GM23338 (cell line): ENCODE measurements at regions not wholly inside any gene's neighbourhood (a gene's known extent, or its start where the extent isn't known, plus 50 kb on each side); places are given as distances from the start of the nearest gene placed in this dataset.

Source experiments
- ATAC-seq: fragments of 200-7000 bp; cut with Tn5 transposase; 3 replicates; pipeline ENCODE4 v1.9.1; 2020
- DNase-seq: peaks from one replicate; pipeline ENCODE4 v3.0.0-alpha.2; 2015; ENCODE audit warnings: low spot score
- H2AFZ ChIP-seq: fragments of 200-600 bp; sonication (generic); 2 replicates; pipeline ENCODE4 v1.8.0; 2016; ENCODE audit warnings: antibody characterized with exemption, mild to moderate bottlenecking, moderate library complexity
- H3F3A ChIP-seq: fragments of 200-600 bp; sonication (generic); replicated peaks from 2 replicates; pipeline ENCODE4 v1.8.0; 2017; ENCODE audit warnings: antibody characterized with exemption, mixed run types, low read depth
- H3K27ac ChIP-seq: fragments of 200-600 bp; sonication (generic); 2 replicates; pipeline ENCODE4 v1.6.1; 2016; ENCODE audit warnings: low read depth
- H3K27me3 ChIP-seq: fragments of 200-600 bp; sonication (generic); 2 replicates; pipeline ENCODE4 v1.8.0; 2016; ENCODE audit warnings: mild to moderate bottlenecking, mixed run types, moderate library complexity; ENCODE audit not compliant: insufficient read depth
- H3K36me3 ChIP-seq: fragments of 200-600 bp; sonication (generic); 2 replicates; pipeline ENCODE4 v1.8.0; 2016; ENCODE audit warnings: mild to moderate bottlenecking; ENCODE audit not compliant: insufficient read depth
- H3K4me1 ChIP-seq: fragments of 200-600 bp; sonication (generic); 2 replicates; pipeline ENCODE4 v1.8.0; 2016; ENCODE audit warnings: mild to moderate bottlenecking, moderate library complexity; ENCODE audit not compliant: insufficient read depth
- H3K4me2 ChIP-seq: fragments of 200-600 bp; sonication (generic); 2 replicates; pipeline ENCODE4 v1.7.1; 2017; ENCODE audit warnings: mixed run types
- H3K4me3 ChIP-seq: fragments of 200-600 bp; sonication (generic); 2 replicates; pipeline ENCODE4 v1.6.1; 2016; ENCODE audit warnings: mixed run types
- H3K79me2 ChIP-seq: fragments of 200-600 bp; sonication (generic); replicated peaks from 2 replicates; pipeline ENCODE4 v1.8.0; 2017; ENCODE audit warnings: mild to moderate bottlenecking; ENCODE audit not compliant: insufficient read depth
- H3K9me2 ChIP-seq: fragments of 200-600 bp; sonication (generic); 2 replicates; pipeline ENCODE4 v1.8.0; 2017; ENCODE audit not compliant: insufficient read depth
- H4K20me1 ChIP-seq: fragments of 200-600 bp; sonication (generic); replicated peaks from 2 replicates; pipeline ENCODE4 v1.8.0; 2017; ENCODE audit warnings: mild to moderate bottlenecking; ENCODE audit not compliant: insufficient read depth
- H3K27ac Mint-ChIP-seq: 2 replicates; pipeline ENCODE4 v1.8.0; 2020; ENCODE audit warnings: inconsistent platforms, mild to moderate bottlenecking, moderate library complexity, mixed read lengths
- H3K27me3 Mint-ChIP-seq: 3 replicates; pipeline ENCODE4 v1.8.0; 2022; ENCODE audit warnings: low read depth, mild to moderate bottlenecking, moderate library complexity, mixed read lengths, inconsistent platforms; ENCODE audit not compliant: insufficient read depth, poor library complexity
- H3K36me3 Mint-ChIP-seq: 3 replicates; pipeline ENCODE4 v1.8.0; 2021; ENCODE audit warnings: low read depth, mild to moderate bottlenecking, inconsistent platforms, moderate library complexity, mixed read lengths
- H3K4me1 Mint-ChIP-seq: 3 replicates; pipeline ENCODE4 v1.8.0; 2020; ENCODE audit warnings: mild to moderate bottlenecking, inconsistent platforms, mixed read lengths
- H3K4me3 Mint-ChIP-seq: 3 replicates; pipeline ENCODE4 v1.8.0; 2021; ENCODE audit warnings: moderate library complexity, mild to moderate bottlenecking, inconsistent platforms, mixed read lengths
- H3K9me3 Mint-ChIP-seq: 3 replicates; pipeline ENCODE4 v1.8.0; 2020; ENCODE audit warnings: moderate library complexity, mild to moderate bottlenecking, inconsistent platforms, mixed read lengths
- CREB1 ChIP-seq: fragments of 250-450 bp; sonication (Bioruptor Pico); IDR thresholded peaks from 2 replicates; pipeline ENCODE4 v1.5.0; 2020; ENCODE audit warnings: low read depth, mild to moderate bottlenecking, moderate library complexity
- EZH2 ChIP-seq: fragments of 200-600 bp; sonication (generic); IDR thresholded peaks from one replicate; pipeline ENCODE4 v1.8.0; 2017; ENCODE audit warnings: antibody characterized with exemption, mild to moderate bottlenecking, low read depth; ENCODE audit not compliant: unreplicated experiment
- EZH2phosphoT487 ChIP-seq: fragments of 200-600 bp; sonication (generic); IDR thresholded peaks from one replicate; pipeline ENCODE4 v1.8.1; 2018; ENCODE audit warnings: antibody characterized with exemption; ENCODE audit not compliant: unreplicated experiment
- JUNB ChIP-seq: IDR thresholded peaks from one replicate; pipeline ENCODE4 v1.6.1; 2016; ENCODE audit warnings: antibody characterized with exemption; ENCODE audit not compliant: unreplicated experiment
- NANOG ChIP-seq: IDR thresholded peaks from 2 replicates; pipeline ENCODE4 v1.6.1; 2016; ENCODE audit warnings: antibody characterized with exemption, borderline replicate concordance
- POLR2AphosphoS5 ChIP-seq: IDR thresholded peaks from 2 replicates; pipeline ENCODE4 v1.6.1; 2016; ENCODE audit warnings: antibody characterized with exemption, low read depth
- STAT1 ChIP-seq: IDR thresholded peaks from one replicate; pipeline ENCODE4 v1.6.1; 2016; ENCODE audit warnings: antibody characterized with exemption; ENCODE audit not compliant: unreplicated experiment
- ZNF114 ChIP-seq: fragments of 250-450 bp; sonication (Bioruptor Pico); IDR thresholded peaks from 2 replicates; pipeline ENCODE4 v1.5.0; 2020; ENCODE audit warnings: mild to moderate bottlenecking, moderate library complexity
- ZNF331 ChIP-seq: fragments of 250-450 bp; sonication (Bioruptor Pico); IDR thresholded peaks from 2 replicates; pipeline ENCODE4 v1.5.0; 2020; ENCODE audit warnings: low read depth, mild to moderate bottlenecking, moderate library complexity
- TF ChIP-seq, protein P1 (sequence below): IDR thresholded peaks from one replicate; pipeline ENCODE4 v1.6.1; 2018; ENCODE audit warnings: antibody characterized with exemption; ENCODE audit not compliant: unreplicated experiment
- TF ChIP-seq, protein P2 (sequence below): IDR thresholded peaks from 2 replicates; pipeline ENCODE4 v1.6.1; 2016; ENCODE audit warnings: antibody characterized with exemption
- TF ChIP-seq, protein P3 (sequence below): fragments of 250-450 bp; sonication (Bioruptor Pico); IDR thresholded peaks from 2 replicates; pipeline ENCODE4 v1.5.0; 2020; ENCODE audit warnings: mild to moderate bottlenecking, moderate library complexity

DNA sequence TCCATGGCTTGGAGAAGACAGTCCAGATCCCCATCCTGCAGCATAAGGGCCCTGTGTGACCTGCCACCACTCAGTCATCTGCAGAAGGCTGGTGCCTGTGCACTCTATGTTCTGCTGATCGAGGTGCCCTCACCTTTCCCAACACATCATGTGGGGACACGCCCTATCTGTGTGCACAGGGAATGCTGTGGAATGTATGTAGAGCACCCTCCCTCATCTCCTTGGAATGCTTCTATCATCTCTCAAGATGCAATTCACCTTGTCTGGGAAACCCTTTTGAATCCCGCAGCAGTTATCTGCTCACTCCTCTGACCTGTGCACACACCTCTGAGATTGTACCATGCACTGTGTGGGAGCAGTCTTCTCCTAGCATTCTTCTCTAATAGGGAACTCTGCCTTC lies 207.2 kb upstream of the SSTR4 start:
- Histone ChIP-seq H3K4me2 (no peak overlapping the region), H3K36me3 (no peaks in the 10 kb centered on the region), H3K9me2 (no peaks in the 10 kb centered on the region), H3K27me3 (no peaks in the 10 kb centered on the region), H3K79me2 (no peaks in the 10 kb centered on the region), H4K20me1 (no peaks in the 10 kb centered on the region), H3F3A (no peaks in the 10 kb centered on the region), H3K27ac (no peak overlapping the region), H3K4me1 (no peaks in the 10 kb centered on the region), H3K4me3 (no peak overlapping the region), H2AFZ (no peak overlapping the region)
- ATAC-seq (no peak), DNase-seq (no peak)
- Mint-ChIP-seq H3K4me1 (no peaks in the 10 kb centered on the region), H3K36me3 (no peaks in the 10 kb centered on the region), H3K27ac (no peak overlapping the region), H3K9me3 (no peaks in the 10 kb centered on the region; the same call in 2 of the 3 replicates), H3K27me3 (no peaks in the 10 kb centered on the region), H3K4me3 (no peak overlapping the region)
- no peak for TF ChIP-seq STAT1
- TF ChIP-seq NANOG: no peak
- TF ChIP-seq JUNB: no peak
- no peak for TF ChIP-seq ZNF114 (CRISPR knock-in tag)
- no peak for TF ChIP-seq ZNF331 (CRISPR knock-in tag)
- no peak for TF ChIP-seq EZH2
- TF ChIP-seq EZH2phosphoT487: no peak
- no peak for TF ChIP-seq CREB1 (CRISPR knock-in tag)
- TF ChIP-seq, protein P1, sequence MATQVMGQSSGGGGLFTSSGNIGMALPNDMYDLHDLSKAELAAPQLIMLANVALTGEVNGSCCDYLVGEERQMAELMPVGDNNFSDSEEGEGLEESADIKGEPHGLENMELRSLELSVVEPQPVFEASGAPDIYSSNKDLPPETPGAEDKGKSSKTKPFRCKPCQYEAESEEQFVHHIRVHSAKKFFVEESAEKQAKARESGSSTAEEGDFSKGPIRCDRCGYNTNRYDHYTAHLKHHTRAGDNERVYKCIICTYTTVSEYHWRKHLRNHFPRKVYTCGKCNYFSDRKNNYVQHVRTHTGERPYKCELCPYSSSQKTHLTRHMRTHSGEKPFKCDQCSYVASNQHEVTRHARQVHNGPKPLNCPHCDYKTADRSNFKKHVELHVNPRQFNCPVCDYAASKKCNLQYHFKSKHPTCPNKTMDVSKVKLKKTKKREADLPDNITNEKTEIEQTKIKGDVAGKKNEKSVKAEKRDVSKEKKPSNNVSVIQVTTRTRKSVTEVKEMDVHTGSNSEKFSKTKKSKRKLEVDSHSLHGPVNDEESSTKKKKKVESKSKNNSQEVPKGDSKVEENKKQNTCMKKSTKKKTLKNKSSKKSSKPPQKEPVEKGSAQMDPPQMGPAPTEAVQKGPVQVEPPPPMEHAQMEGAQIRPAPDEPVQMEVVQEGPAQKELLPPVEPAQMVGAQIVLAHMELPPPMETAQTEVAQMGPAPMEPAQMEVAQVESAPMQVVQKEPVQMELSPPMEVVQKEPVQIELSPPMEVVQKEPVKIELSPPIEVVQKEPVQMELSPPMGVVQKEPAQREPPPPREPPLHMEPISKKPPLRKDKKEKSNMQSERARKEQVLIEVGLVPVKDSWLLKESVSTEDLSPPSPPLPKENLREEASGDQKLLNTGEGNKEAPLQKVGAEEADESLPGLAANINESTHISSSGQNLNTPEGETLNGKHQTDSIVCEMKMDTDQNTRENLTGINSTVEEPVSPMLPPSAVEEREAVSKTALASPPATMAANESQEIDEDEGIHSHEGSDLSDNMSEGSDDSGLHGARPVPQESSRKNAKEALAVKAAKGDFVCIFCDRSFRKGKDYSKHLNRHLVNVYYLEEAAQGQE: no peak
- TF ChIP-seq, protein P2, sequence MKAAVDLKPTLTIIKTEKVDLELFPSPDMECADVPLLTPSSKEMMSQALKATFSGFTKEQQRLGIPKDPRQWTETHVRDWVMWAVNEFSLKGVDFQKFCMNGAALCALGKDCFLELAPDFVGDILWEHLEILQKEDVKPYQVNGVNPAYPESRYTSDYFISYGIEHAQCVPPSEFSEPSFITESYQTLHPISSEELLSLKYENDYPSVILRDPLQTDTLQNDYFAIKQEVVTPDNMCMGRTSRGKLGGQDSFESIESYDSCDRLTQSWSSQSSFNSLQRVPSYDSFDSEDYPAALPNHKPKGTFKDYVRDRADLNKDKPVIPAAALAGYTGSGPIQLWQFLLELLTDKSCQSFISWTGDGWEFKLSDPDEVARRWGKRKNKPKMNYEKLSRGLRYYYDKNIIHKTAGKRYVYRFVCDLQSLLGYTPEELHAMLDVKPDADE: no peak

DNA sequence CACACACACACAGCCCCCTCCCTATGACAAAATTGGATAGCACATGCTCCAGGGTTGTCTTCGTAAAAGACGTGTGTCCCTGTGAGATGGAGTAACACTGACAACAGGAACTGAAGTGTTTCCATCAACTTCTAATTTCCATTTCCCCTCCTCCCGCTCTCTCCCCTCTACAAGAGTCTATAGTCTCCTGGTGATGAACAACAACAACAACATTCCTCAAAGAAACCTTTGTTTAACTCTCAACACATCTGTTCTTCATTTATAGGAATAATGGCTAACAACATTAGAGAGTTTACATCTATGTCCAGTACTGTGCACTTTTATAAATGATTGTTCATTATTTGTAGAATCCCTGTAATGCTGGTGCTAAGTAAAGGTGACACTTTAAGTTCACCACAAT lies 205.8 kb upstream of the SSTR4 start:
- no peak for ATAC-seq
- no peaks in the 10 kb centered on the region for H4K20me1 ChIP-seq
- TF ChIP-seq POLR2AphosphoS5: no peak
- no peak for TF ChIP-seq EZH2phosphoT487
- TF ChIP-seq ZNF114 (CRISPR knock-in tag): no peak
- no peak for TF ChIP-seq ZNF331 (CRISPR knock-in tag)
- TF ChIP-seq, protein P3, sequence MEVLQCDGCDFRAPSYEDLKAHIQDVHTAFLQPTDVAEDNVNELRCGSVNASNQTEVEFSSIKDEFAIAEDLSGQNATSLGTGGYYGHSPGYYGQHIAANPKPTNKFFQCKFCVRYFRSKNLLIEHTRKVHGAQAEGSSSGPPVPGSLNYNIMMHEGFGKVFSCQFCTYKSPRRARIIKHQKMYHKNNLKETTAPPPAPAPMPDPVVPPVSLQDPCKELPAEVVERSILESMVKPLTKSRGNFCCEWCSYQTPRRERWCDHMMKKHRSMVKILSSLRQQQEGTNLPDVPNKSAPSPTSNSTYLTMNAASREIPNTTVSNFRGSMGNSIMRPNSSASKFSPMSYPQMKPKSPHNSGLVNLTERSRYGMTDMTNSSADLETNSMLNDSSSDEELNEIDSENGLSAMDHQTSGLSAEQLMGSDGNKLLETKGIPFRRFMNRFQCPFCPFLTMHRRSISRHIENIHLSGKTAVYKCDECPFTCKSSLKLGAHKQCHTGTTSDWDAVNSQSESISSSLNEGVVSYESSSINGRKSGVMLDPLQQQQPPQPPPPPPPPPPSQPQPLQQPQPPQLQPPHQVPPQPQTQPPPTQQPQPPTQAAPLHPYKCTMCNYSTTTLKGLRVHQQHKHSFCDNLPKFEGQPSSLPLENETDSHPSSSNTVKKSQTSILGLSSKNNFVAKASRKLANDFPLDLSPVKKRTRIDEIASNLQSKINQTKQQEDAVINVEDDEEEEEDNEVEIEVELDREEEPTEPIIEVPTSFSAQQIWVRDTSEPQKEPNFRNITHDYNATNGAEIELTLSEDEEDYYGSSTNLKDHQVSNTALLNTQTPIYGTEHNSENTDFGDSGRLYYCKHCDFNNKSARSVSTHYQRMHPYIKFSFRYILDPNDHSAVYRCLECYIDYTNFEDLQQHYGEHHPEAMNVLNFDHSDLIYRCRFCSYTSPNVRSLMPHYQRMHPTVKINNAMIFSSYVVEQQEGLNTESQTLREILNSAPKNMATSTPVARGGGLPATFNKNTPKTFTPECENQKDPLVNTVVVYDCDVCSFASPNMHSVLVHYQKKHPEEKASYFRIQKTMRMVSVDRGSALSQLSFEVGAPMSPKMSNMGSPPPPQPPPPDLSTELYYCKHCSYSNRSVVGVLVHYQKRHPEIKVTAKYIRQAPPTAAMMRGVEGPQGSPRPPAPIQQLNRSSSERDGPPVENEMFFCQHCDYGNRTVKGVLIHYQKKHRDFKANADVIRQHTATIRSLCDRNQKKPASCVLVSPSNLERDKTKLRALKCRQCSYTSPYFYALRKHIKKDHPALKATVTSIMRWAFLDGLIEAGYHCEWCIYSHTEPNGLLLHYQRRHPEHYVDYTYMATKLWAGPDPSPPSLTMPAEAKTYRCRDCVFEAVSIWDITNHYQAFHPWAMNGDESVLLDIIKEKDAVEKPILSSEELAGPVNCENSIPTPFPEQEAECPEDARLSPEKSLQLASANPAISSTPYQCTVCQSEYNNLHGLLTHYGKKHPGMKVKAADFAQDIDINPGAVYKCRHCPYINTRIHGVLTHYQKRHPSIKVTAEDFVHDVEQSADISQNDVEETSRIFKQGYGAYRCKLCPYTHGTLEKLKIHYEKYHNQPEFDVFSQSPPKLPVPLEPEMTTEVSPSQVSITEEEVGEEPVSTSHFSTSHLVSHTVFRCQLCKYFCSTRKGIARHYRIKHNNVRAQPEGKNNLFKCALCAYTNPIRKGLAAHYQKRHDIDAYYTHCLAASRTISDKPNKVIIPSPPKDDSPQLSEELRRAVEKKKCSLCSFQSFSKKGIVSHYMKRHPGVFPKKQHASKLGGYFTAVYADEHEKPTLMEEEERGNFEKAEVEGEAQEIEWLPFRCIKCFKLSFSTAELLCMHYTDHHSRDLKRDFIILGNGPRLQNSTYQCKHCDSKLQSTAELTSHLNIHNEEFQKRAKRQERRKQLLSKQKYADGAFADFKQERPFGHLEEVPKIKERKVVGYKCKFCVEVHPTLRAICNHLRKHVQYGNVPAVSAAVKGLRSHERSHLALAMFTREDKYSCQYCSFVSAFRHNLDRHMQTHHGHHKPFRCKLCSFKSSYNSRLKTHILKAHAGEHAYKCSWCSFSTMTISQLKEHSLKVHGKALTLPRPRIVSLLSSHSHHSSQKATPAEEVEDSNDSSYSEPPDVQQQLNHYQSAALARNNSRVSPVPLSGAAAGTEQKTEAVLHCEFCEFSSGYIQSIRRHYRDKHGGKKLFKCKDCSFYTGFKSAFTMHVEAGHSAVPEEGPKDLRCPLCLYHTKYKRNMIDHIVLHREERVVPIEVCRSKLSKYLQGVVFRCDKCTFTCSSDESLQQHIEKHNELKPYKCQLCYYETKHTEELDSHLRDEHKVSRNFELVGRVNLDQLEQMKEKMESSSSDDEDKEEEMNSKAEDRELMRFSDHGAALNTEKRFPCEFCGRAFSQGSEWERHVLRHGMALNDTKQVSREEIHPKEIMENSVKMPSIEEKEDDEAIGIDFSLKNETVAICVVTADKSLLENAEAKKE (CRISPR knock-in tag): no peak

More for the DNA sequence above, 205.8 kb upstream of the SSTR4 start:
- Histone ChIP-seq H3K27ac (no peak overlapping the region), H3K9me2 (no peaks in the 10 kb centered on the region), H3K4me3 (no peak overlapping the region), H2AFZ (no peak overlapping the region), H3F3A (no peaks in the 10 kb centered on the region), H3K4me2 (no peak overlapping the region), H3K4me1 (no peaks in the 10 kb centered on the region), H3K36me3 (no peaks in the 10 kb centered on the region), H3K79me2 (no peaks in the 10 kb centered on the region), H3K27me3 (no peaks in the 10 kb centered on the region)
- Mint-ChIP-seq H3K4me1 (no peaks in the 10 kb centered on the region), H3K27ac (no peak overlapping the region), H3K27me3 (peaks cover 2% of the 10 kb centered on the region), H3K36me3 (no peaks in the 10 kb centered on the region), H3K4me3 (no peak overlapping the region), H3K9me3 (no peaks in the 10 kb centered on the region; the same call in 2 of the 3 replicates)
- no peak for DNase-seq
